PC-3 (cell line): ENCODE measurements at regions not wholly inside any gene's neighbourhood (a gene's known extent, or its start where the extent isn't known, plus 50 kb on each side); places are given as distances from the start of the nearest gene placed in this dataset.

Source experiments
- ATAC-seq: fragments of 200-7000 bp; cut with Tn5 transposase; 2 replicates; pipeline ENCODE4 v1.9.1; 2020; ENCODE audit warnings: mild to moderate bottlenecking, moderate library complexity
- BruUV-seq: library from RNA; stranded (reverse); fragments of 400-500 nt; replicated peaks from 2 replicates; lab custom pipeline; 2021; lab: Mats Ljungman, UMichigan
- CTCF ChIA-PET: fragments of 300-600 bp; sonication (Branson Sonifier 250); formaldehyde crosslinking; loops from one replicate; lab custom pipeline; 2022; ENCODE audit warnings: antibody characterized with exemption; lab: Charles Lee
- POLR2A ChIA-PET: fragments of 300-600 bp; sonication (Branson Sonifier 250); formaldehyde crosslinking; loops from one replicate; lab custom pipeline; 2022; ENCODE audit warnings: antibody characterized with exemption; ENCODE audit not compliant: unreplicated experiment; lab: Charles Lee
- DNase-seq: peaks from one replicate; pipeline ENCODE4 v3.0.0-alpha.2; 2015
- H2AFZ ChIP-seq: fragments of 300-600 bp; sonication (generic); 2 replicates; pipeline ENCODE4 v1.6.0; 2016; ENCODE audit warnings: antibody characterized with exemption, low read length
- H3F3A ChIP-seq: fragments of 300-600 bp; sonication (generic); one replicate; pipeline ENCODE4 v1.6.0; 2017; ENCODE audit warnings: antibody characterized with exemption, low read length, control low read depth, mild to moderate bottlenecking; ENCODE audit not compliant: unreplicated experiment
- H3K27ac ChIP-seq: fragments of 300-600 bp; sonication (generic); 2 replicates; pipeline ENCODE4 v1.5.1; 2016; ENCODE audit warnings: mild to moderate bottlenecking, low read length
- H3K27me3 ChIP-seq: fragments of 300-600 bp; sonication (generic); 2 replicates; pipeline ENCODE4 v1.6.1; 2016; ENCODE audit warnings: low read length, mixed read lengths
- H3K36me3 ChIP-seq: fragments of 300-600 bp; sonication (generic); 2 replicates; pipeline ENCODE4 v1.6.1; 2016; ENCODE audit warnings: low read depth, mixed run types, low read length, mixed read lengths
- H3K4me1 ChIP-seq: fragments of 300-600 bp; sonication (generic); 2 replicates; pipeline ENCODE4 v1.5.1; 2016; ENCODE audit warnings: low read length; ENCODE audit not compliant: insufficient read depth
- H3K4me2 ChIP-seq: fragments of 300-600 bp; sonication (generic); 2 replicates; pipeline ENCODE4 v1.6.0; 2016; ENCODE audit warnings: low read length
- H3K4me3 ChIP-seq: fragments of 300-600 bp; sonication (generic); 2 replicates; pipeline ENCODE4 v1.5.1; 2016; ENCODE audit warnings: mild to moderate bottlenecking, low read length, mixed read lengths
- H3K79me2 ChIP-seq: fragments of 300-600 bp; sonication (generic); 2 replicates; pipeline ENCODE4 v1.6.1; 2017; ENCODE audit warnings: low read length, mixed read lengths
- H3K9ac ChIP-seq: fragments of 300-600 bp; sonication (generic); 2 replicates; pipeline ENCODE4 v1.6.0; 2016; ENCODE audit warnings: mild to moderate bottlenecking, low read length
- H3K9me2 ChIP-seq: fragments of 300-600 bp; sonication (generic); replicated peaks from 2 replicates; pipeline ENCODE4 v1.6.1; 2016; ENCODE audit warnings: mixed run types, low read length, mixed read lengths
- H3K9me3 ChIP-seq: fragments of 300-600 bp; sonication (generic); 2 replicates; pipeline ENCODE4 v1.6.1; 2016; ENCODE audit warnings: low read length, mixed read lengths
- H4K20me1 ChIP-seq: fragments of 300-600 bp; sonication (generic); 2 replicates; pipeline ENCODE4 v1.6.1; 2016; ENCODE audit warnings: low read length, mixed read lengths
- EZH2 ChIP-seq: fragments of 300-600 bp; sonication (generic); IDR thresholded peaks from one replicate; pipeline ENCODE4 v1.6.1; 2017; ENCODE audit warnings: antibody characterized with exemption, mild to moderate bottlenecking, low read length; ENCODE audit not compliant: unreplicated experiment
- EZH2phosphoT487 ChIP-seq: fragments of 300-600 bp; sonication (generic); IDR thresholded peaks from 2 replicates; pipeline ENCODE4 v1.6.1; 2018; ENCODE audit warnings: mild to moderate bottlenecking, antibody characterized with exemption, low read length, borderline replicate concordance
- intact Hi-C: fragments of 100-400 bp; cut with micrococcal nuclease; formaldehyde crosslinking; loops from 2 replicates; pipeline ENCODE4 v1.9.0; 2023
- TF ChIP-seq, protein P1 (sequence below): fragments of 300-600 bp; sonication (generic); conservative IDR thresholded peaks from 2 replicates; pipeline ENCODE4 v1.5.1; 2017; ENCODE audit warnings: antibody characterized with exemption, low read depth, mild to moderate bottlenecking, low read length

DNA sequence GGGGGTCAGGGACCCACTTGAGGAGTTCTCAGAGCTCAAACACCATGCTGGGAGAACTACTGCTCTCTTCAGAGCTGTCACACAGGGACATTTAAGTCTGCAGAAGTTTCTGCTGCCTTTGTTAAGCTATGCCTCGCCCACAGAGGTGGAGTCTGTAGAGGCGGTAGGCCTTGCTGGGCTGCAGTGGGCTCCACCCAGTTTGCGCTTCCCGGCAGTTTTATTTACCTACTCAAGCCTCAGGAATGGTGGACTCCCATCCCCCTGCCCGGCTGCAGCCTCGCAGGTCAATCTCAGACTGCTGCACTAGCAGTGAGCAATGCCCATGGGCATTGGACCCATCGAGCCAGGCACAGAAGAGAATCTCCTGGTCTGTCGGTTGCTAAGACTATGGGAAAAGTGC, 706.4 kb downstream of the LRRIQ3 start:
- Histone ChIP-seq H3F3A (no peaks in the 10 kb centered on the region), H3K36me3 (no peaks in the 10 kb centered on the region), H3K4me3 (no peak overlapping the region), H3K79me2 (no peaks in the 10 kb centered on the region), H4K20me1 (no peaks in the 10 kb centered on the region), H3K27ac (no peak overlapping the region), H3K27me3 (0 out of 2 replicates have a peak, but pooled peaks cover 5% of the 10 kb centered on the region), H3K9me3 (no peaks in the 10 kb centered on the region), H3K9me2 (no peaks in the 10 kb centered on the region), H3K9ac (no peak overlapping the region), H3K4me1 (no peaks in the 10 kb centered on the region), H3K4me2 (no peak overlapping the region), H2AFZ (no peak overlapping the region)
- ChIA-PET POLR2A (no interaction called here), CTCF (no interaction called here)
- intact Hi-C loops = no loop called here
- ATAC-seq (no peak), DNase-seq (no peak)
- no peak for TF ChIP-seq EZH2
- TF ChIP-seq, protein P1, sequence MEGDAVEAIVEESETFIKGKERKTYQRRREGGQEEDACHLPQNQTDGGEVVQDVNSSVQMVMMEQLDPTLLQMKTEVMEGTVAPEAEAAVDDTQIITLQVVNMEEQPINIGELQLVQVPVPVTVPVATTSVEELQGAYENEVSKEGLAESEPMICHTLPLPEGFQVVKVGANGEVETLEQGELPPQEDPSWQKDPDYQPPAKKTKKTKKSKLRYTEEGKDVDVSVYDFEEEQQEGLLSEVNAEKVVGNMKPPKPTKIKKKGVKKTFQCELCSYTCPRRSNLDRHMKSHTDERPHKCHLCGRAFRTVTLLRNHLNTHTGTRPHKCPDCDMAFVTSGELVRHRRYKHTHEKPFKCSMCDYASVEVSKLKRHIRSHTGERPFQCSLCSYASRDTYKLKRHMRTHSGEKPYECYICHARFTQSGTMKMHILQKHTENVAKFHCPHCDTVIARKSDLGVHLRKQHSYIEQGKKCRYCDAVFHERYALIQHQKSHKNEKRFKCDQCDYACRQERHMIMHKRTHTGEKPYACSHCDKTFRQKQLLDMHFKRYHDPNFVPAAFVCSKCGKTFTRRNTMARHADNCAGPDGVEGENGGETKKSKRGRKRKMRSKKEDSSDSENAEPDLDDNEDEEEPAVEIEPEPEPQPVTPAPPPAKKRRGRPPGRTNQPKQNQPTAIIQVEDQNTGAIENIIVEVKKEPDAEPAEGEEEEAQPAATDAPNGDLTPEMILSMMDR = no peak
- TF ChIP-seq EZH2phosphoT487 = no peak
- BruUV-seq = no TSS peak

DNA sequence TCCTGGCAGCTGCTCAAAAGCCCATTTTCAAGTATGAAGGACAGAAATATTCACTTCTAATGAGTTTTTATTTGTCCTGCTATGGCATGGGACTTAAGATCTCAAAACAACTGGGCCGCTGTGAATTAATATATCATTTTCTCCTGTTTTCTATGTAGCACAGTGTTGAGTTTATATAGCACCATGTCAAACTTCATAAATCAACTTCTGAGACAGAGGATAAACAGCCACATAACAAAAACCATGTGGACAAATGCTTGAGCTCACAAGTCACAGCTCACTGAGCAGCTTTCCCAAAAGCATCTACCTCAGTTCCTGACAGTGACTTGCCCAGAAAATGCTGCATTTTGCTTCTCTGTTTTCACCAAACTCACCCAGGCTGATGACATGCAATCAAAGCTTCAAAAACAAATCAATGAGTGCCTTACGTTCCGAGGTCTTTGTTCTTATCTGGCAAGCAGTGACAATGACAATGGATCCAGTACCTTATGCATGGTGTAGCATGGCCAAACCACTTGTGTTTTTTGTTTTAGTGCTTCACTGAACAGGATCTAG, 722.6 kb downstream of the LRRIQ3 start:
- no peak overlapping the region for H3K9ac ChIP-seq
- ChIA-PET CTCF (no interaction called here), POLR2A (no interaction called here)
- no peaks in the 10 kb centered on the region for H4K20me1 ChIP-seq
- H2AFZ ChIP-seq = no peak overlapping the region
- intact Hi-C loops = no loop called here
- ATAC-seq = no peak
- no peak overlapping the region for H3K4me3 ChIP-seq
- H3K27me3 ChIP-seq = no peaks in the 10 kb centered on the region
- no peak overlapping the region for H3K27ac ChIP-seq
- no TSS peak for BruUV-seq
- no peaks in the 10 kb centered on the region for H3F3A ChIP-seq
- H3K36me3 ChIP-seq = no peaks in the 10 kb centered on the region
- H3K9me3 ChIP-seq = no peaks in the 10 kb centered on the region
- TF ChIP-seq EZH2phosphoT487 = no peak
- TF ChIP-seq EZH2 = no peak
- TF ChIP-seq, protein P1 = no peak
- no peak overlapping the region for H3K4me2 ChIP-seq
- H3K4me1 ChIP-seq = no peaks in the 10 kb centered on the region
- no peaks in the 10 kb centered on the region for H3K79me2 ChIP-seq
- no peaks in the 10 kb centered on the region for H3K9me2 ChIP-seq
- DNase-seq = no peak

DNA sequence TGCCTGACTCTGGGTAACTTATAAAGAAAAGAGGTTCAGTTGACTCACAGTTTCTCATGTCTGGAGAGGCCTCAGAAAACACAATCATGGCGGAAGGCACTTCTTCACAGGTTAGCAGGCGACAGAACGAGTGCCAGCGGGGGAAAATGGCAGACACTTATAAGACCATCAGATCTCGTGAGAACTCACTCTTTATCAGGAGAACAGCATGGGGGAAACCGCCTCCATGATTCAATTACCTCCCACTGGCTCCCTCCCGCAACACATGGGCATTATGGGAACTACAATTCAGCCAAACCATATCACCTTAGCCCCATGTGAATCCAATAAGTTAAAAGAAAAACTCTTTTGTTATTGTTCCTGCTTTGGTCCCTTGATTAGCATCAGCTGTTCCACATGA, 725.2 kb downstream of the LRRIQ3 start:
- POLR2A ChIA-PET = no interaction called here
- no peak for DNase-seq
- no peak for ATAC-seq
- no peak overlapping the region for H3K4me2 ChIP-seq
- H2AFZ ChIP-seq = no peak overlapping the region
- no peak overlapping the region for H3K27ac ChIP-seq
- no TSS peak for BruUV-seq
- no peaks in the 10 kb centered on the region for H3K27me3 ChIP-seq
- intact Hi-C loops = no loop called here
- no peaks in the 10 kb centered on the region for H3K9me3 ChIP-seq
- no peak overlapping the region for H3K4me3 ChIP-seq
- H3K9ac ChIP-seq = no peak overlapping the region
- CTCF ChIA-PET = no interaction called here
- no peaks in the 10 kb centered on the region for H3K4me1 ChIP-seq
- no peaks in the 10 kb centered on the region for H3K9me2 ChIP-seq
- no peaks in the 10 kb centered on the region for H4K20me1 ChIP-seq
- TF ChIP-seq, protein P1 = no peak
- TF ChIP-seq EZH2 (no peak), EZH2phosphoT487 (no peak)
- H3K36me3 ChIP-seq = no peaks in the 10 kb centered on the region
- no peaks in the 10 kb centered on the region for H3K79me2 ChIP-seq
- H3F3A ChIP-seq = no peaks in the 10 kb centered on the region
